Activated naive CD8-positive, alpha-beta T cell treated with anti-CD3 and anti-CD28 coated beads, Interleukin-2, amount 50 U/mL, for 24 hours (primary cell): ENCODE measurements at regions not wholly inside any gene's neighbourhood (a gene's known extent, or its start where the extent isn't known, plus 50 kb on each side); places are given as distances from the start of the nearest gene placed in this dataset.

Experiments used
- ATAC-seq: fragments of 150-1000 bp; cut with Tn5 transposase; one replicate; pipeline ENCODE4 v1.10.0; 2021
- DNase-seq: peaks from one replicate; pipeline ENCODE4 v3.0.0; 2021
- H3K27ac Mint-ChIP-seq: one replicate; pipeline ENCODE4 v1.8.0; 2021; ENCODE audit warnings: mild to moderate bottlenecking, mixed read lengths
- H3K27me3 Mint-ChIP-seq: one replicate; pipeline ENCODE4 v1.8.0; 2021; ENCODE audit warnings: mixed read lengths
- H3K36me3 Mint-ChIP-seq: one replicate; pipeline ENCODE4 v1.8.0; 2021; ENCODE audit warnings: low read depth, mixed read lengths
- H3K4me1 Mint-ChIP-seq: one replicate; pipeline ENCODE4 v1.8.0; 2021; ENCODE audit warnings: mixed read lengths
- H3K4me3 Mint-ChIP-seq: one replicate; pipeline ENCODE4 v1.8.0; 2021; ENCODE audit warnings: mild to moderate bottlenecking, moderate library complexity, mixed read lengths
- H3K9me3 Mint-ChIP-seq: one replicate; pipeline ENCODE4 v1.8.0; 2021; ENCODE audit warnings: mixed read lengths

DNA sequence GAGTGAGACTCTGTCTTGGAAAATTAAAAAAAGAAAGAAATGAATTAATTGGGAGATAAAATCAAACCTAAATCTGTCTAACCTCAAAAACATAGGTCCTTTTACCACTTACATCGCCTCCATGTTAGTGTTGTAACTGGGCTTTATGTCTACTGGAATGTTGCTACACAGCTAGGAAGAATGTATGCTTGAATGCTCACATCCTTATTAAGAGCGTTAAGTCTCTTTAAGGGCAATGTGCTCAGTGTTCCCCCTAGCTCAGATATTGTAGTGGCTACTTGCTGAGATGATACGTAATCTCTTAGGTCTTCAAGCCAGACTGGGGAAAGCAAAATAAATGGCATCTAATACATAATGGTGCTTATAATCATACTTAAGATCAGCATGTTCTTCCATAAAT, 1072.8 kb downstream of the PDHA2 start:
- H3K4me1 Mint-ChIP-seq = no peaks in the 10 kb centered on the region
- no peak for ATAC-seq
- no peak overlapping the region for H3K27ac Mint-ChIP-seq
- H3K9me3 Mint-ChIP-seq = no peaks in the 10 kb centered on the region
- H3K4me3 Mint-ChIP-seq = no peak overlapping the region
- no peak for DNase-seq
- no peaks in the 10 kb centered on the region for H3K36me3 Mint-ChIP-seq
- no peaks in the 10 kb centered on the region for H3K27me3 Mint-ChIP-seq

DNA sequence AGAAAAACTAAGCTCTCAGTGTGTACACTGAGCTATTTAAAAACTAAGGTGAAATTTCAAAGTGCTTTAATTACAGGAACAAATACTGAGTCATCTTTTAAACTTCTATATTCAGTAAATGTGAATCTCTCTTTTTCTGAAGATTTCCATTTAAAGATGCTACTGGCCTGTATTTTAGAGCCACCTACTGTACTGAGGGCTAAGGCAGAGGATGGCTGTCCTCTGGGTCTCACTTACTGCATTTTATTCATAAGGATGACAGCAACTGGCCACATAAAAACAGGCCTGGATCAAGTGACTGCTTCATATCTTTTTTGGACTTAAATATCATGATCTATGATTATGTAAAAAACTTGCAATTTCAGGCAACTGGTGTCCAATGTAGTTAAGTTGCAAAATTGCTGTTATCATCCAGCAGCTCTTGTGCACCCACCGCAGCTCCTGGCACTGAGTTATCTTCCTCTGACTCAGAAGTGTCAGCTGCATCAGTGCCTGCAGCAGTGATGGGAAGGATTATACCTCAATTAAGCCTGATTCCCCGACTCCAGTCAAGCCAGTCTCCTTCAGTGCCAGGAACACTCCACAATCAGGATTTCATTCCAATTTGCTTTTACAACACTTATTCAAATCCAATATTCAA, 1073.7 kb downstream of the PDHA2 start:
- Mint-ChIP-seq H3K9me3 (no peaks in the 10 kb centered on the region), H3K4me3 (no peak overlapping the region), H3K27ac (no peak overlapping the region), H3K4me1 (no peaks in the 10 kb centered on the region), H3K27me3 (no peaks in the 10 kb centered on the region), H3K36me3 (no peaks in the 10 kb centered on the region)
- no peak for ATAC-seq
- DNase-seq = no peak

DNA sequence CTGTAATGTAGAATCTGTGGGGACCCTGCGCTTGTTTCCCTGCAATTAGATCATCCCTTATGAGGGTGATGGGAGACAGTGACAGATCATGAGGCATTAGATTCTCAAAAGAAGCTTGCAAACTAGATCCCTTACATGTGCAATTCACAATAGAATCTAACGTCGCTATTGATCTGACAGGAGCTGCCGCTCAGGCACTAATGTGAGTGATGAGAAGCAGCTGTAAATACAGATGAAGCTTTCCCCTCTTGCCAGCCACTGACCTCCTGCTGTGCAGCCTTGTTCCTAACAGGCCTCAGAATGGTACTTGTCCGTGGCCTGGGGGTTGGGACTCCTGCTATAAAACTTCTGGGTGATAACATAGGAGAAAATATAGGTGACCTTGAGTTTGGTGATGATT, 1076.8 kb downstream of the PDHA2 start:
- no peaks in the 10 kb centered on the region for H3K27me3 Mint-ChIP-seq
- no peak overlapping the region for H3K4me3 Mint-ChIP-seq
- H3K4me1 Mint-ChIP-seq = no peaks in the 10 kb centered on the region
- no peaks in the 10 kb centered on the region for H3K36me3 Mint-ChIP-seq
- peaks cover 8% of the 10 kb centered on the region for H3K9me3 Mint-ChIP-seq
- no peak for DNase-seq
- ATAC-seq = no peak
- H3K27ac Mint-ChIP-seq = no peak overlapping the region

DNA sequence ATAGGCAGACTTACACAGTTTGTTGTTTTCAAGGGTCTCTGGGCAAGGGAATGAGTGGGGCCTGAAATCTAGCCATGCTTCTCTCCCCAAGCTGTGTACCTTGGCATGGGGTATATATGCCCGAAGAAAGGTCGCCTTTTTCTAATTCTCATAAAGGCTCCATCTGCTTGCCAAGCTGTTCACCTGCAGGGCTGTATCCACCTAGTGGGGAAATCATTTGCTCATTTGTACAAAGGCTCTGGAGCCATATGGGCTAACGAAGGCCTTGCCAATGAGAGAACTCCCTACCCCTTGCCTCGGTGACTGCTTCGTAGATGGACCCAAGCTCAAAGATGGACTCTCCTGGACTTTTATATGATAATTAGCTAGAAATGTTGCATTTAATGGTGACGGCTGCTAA, 1097.0 kb downstream of the PDHA2 start:
- no peaks in the 10 kb centered on the region for H3K4me1 Mint-ChIP-seq
- H3K27ac Mint-ChIP-seq = no peak overlapping the region
- DNase-seq = no peak
- H3K4me3 Mint-ChIP-seq = no peak overlapping the region
- ATAC-seq = no peak
- H3K36me3 Mint-ChIP-seq = no peaks in the 10 kb centered on the region
- H3K27me3 Mint-ChIP-seq = no peaks in the 10 kb centered on the region
- H3K9me3 Mint-ChIP-seq = peaks cover 3% of the 10 kb centered on the region

DNA sequence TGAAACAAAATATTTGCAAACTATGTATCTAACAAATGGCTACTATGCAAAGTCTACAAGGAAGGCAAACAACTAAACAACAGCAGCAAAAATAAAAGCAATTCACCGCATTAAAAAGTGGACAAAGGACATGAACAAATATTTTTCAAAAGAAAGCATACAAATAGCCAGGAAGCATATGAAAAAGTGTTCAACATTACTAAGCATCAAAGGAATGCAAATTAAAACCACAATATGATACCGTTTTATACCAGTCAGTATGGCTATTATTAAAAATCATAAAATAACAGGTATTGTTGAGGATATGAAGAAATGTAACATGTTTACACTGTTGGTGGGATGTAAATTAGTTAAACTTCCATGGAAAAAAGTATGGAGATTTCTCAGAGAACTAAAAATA, 1106.7 kb downstream of the PDHA2 start:
- Mint-ChIP-seq H3K27ac (no peak overlapping the region), H3K27me3 (no peaks in the 10 kb centered on the region), H3K4me1 (no peaks in the 10 kb centered on the region), H3K36me3 (no peaks in the 10 kb centered on the region), H3K9me3 (peaks cover 5% of the 10 kb centered on the region), H3K4me3 (no peak overlapping the region)
- no peak for ATAC-seq
- DNase-seq = no peak

DNA sequence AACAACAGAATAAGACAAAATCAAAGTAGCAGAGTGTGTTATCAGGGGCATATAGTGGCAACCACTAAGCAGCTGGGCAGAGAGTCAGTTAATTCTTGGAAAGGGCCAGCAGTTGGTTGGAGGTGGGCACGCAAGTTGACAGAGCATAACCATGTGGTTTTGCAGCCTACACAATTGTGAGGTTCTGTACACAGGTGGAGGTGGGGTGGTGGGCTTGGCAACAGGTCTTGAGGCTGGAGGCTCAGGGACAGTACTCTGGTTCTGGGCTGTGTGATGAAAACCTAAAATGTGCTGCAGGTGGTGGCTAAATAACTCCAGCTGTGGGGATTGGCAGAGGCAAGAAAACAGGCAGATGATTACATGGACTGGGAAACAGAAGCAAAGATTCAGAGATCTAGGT, 1112.7 kb downstream of the PDHA2 start:
- H3K36me3 Mint-ChIP-seq = no peaks in the 10 kb centered on the region
- H3K9me3 Mint-ChIP-seq = peaks cover 5% of the 10 kb centered on the region
- H3K27ac Mint-ChIP-seq = no peak overlapping the region
- no peaks in the 10 kb centered on the region for H3K4me1 Mint-ChIP-seq
- no peak for ATAC-seq
- no peak overlapping the region for H3K4me3 Mint-ChIP-seq
- no peak for DNase-seq
- H3K27me3 Mint-ChIP-seq = no peaks in the 10 kb centered on the region

DNA sequence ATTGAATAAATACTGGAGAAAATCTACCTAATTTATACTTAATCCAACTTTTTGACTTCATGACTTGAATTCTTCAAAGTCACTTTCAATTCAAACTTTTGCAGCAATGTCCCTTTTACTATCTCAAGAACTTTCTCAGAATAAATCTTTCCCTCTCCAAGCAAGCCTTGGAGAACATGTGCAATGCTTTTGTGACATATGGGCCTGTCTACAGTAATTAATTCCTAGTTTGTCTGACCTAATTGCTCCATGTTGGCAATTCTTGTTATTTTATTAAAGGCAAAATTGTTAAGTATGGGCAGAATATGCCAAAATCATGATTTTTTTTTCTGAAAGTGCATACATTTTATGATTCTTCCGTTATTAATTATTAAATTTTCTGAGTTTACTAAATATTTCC, 1115.3 kb downstream of the PDHA2 start:
- ATAC-seq = no peak

DNA sequence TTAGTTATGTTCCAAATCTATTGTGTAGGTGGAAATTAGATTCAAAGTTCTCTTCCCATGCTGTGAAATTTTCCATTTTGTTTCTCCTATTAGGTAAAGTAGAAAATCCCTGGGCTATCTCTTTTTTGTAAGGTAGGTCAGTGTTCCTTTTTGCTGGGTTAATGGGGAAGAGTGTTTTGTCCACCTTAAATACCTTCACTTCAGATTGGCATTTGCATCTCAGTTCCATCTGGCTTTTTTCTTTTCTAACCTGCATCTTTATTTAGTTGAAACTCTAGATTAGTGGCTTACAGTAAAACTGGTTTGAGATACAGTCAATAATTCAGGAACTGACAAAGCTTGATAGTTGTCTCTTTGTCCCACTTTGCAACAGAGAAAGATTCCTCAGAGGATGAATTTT, 1115.8 kb downstream of the PDHA2 start:
- H3K36me3 Mint-ChIP-seq = no peaks in the 10 kb centered on the region
- H3K27ac Mint-ChIP-seq = no peak overlapping the region
- no peaks in the 10 kb centered on the region for H3K27me3 Mint-ChIP-seq
- ATAC-seq (no peak), DNase-seq (no peak)
- H3K9me3 Mint-ChIP-seq = peaks cover 5% of the 10 kb centered on the region
- H3K4me3 Mint-ChIP-seq = no peak overlapping the region
- H3K4me1 Mint-ChIP-seq = no peaks in the 10 kb centered on the region

More for the DNA sequence above, 1115.3 kb downstream of the PDHA2 start:
- no peaks in the 10 kb centered on the region for H3K4me1 Mint-ChIP-seq
- H3K27me3 Mint-ChIP-seq = no peaks in the 10 kb centered on the region
- no peak overlapping the region for H3K4me3 Mint-ChIP-seq
- no peaks in the 10 kb centered on the region for H3K36me3 Mint-ChIP-seq
- no peak overlapping the region for H3K27ac Mint-ChIP-seq
- no peak for DNase-seq
- peaks cover 5% of the 10 kb centered on the region for H3K9me3 Mint-ChIP-seq

DNA sequence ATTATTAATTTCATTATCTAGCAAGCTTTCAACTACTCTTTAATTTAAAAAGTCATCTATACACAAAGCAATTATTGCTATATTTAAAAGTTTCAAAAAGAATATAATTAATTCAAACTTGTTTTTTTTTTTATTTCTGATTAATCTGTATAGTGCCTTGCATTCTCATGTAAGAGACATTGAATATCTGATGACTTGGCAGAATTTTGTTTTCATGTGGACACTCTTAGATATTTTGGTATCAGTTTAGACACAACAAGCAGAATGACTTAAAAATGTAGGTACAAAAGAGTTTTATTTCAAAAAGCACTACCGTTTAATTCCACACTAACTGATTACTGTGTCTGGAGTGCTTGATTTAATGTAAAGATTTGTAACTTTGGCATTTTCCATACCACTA, 1129.6 kb downstream of the PDHA2 start:
- ATAC-seq = no peak
- H3K27me3 Mint-ChIP-seq = no peaks in the 10 kb centered on the region
- H3K4me3 Mint-ChIP-seq = no peak overlapping the region
- no peaks in the 10 kb centered on the region for H3K36me3 Mint-ChIP-seq
- H3K27ac Mint-ChIP-seq = no peak overlapping the region
- peaks cover 11% of the 10 kb centered on the region for H3K9me3 Mint-ChIP-seq
- H3K4me1 Mint-ChIP-seq = no peaks in the 10 kb centered on the region
- DNase-seq = no peak

DNA sequence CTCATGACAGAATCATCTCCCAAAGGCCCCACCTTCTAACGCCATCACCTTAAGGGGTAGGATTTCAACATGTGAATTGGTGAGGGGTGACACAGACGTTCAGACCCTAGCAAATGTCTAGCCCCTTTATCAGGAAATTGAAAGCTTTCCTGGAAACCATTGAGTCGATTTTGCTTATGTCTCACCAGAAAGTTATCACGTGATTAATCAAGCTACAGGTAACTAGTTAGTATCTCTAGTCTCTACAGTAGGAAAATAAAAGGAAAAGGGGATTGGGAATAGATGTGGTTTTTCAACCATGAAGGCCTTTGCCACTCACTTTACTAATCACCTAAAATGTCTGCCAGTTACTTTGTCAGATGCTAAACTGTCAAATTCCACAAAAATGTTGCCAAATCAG, 1133.0 kb downstream of the PDHA2 start:
- no peak overlapping the region for H3K27ac Mint-ChIP-seq
- peaks cover 14% of the 10 kb centered on the region for H3K9me3 Mint-ChIP-seq
- H3K36me3 Mint-ChIP-seq = no peaks in the 10 kb centered on the region

DNA sequence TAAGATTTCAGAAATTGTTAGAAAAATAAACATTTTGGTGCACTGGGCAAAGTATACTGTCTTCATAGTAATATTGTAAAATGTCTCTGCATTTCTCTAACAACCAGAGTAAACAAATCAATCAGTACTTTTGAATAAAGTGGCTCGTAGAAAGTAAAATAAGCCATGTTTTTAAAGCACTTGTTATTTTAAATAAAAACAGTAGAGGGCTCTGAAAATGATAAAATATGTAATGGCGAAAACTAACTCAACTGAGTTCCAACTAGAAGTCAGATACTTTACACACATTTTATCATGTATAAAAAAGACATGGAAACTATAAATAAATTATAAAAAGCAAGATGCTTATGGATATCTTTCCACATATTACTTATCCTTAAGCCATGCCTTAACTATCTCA, 1134.4 kb downstream of the PDHA2 start:
- Mint-ChIP-seq H3K9me3 (peaks cover 14% of the 10 kb centered on the region), H3K27me3 (no peaks in the 10 kb centered on the region), H3K4me1 (no peaks in the 10 kb centered on the region), H3K36me3 (no peaks in the 10 kb centered on the region), H3K4me3 (no peak overlapping the region), H3K27ac (no peak overlapping the region)
- DNase-seq = no peak
- ATAC-seq = no peak

More for the DNA sequence above, 1133.0 kb downstream of the PDHA2 start:
- DNase-seq = no peak
- Mint-ChIP-seq H3K4me1 (no peaks in the 10 kb centered on the region), H3K27me3 (no peaks in the 10 kb centered on the region), H3K4me3 (no peak overlapping the region)
- no peak for ATAC-seq

DNA sequence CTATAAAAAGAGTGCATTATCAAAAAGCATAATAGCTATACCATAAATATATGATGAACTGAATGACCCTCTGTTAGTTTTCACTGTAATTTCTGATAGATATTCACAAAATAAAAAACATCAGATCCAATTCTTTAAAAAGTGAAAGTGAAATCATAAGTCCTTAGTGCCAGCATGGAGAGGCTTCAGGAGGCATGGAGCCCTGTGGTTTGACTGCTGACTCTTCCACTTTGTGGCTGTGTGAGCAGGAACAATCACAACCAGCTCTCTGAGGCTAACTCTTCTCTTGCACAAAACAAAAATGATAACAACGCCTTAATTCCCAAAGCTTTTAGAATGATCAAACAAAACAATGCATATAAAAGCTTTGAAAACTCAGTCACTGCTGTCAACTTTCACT, 1143.9 kb downstream of the PDHA2 start:
- no peaks in the 10 kb centered on the region for H3K36me3 Mint-ChIP-seq
- H3K4me3 Mint-ChIP-seq = no peak overlapping the region
- DNase-seq (no peak), ATAC-seq (no peak)
- H3K9me3 Mint-ChIP-seq = peaks cover 11% of the 10 kb centered on the region
- H3K27me3 Mint-ChIP-seq = no peaks in the 10 kb centered on the region
- H3K4me1 Mint-ChIP-seq = no peaks in the 10 kb centered on the region
- no peak overlapping the region for H3K27ac Mint-ChIP-seq

DNA sequence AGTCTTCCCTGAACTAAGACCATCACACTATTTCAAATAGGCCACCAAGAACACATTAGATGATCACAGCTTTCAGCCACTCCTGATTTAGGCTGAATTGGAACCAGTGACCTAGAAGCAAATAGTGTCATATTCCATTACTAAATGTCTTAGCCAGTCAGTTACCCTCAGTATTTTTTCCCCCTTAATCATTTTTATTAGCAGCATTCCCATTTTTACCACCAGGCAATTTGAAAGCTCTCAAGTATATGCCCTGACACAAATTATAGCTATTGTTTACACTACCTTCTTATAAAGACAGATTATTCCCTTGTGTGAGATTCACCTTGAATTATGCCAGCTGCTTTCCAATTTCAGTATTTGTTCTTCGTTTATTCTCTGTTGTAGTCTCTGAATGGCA, 1146.9 kb downstream of the PDHA2 start:
- H3K9me3 Mint-ChIP-seq = peaks cover 6% of the 10 kb centered on the region
- ATAC-seq (no peak), DNase-seq (no peak)
- H3K27ac Mint-ChIP-seq = no peak overlapping the region
- no peaks in the 10 kb centered on the region for H3K27me3 Mint-ChIP-seq
- H3K4me3 Mint-ChIP-seq = no peak overlapping the region
- no peaks in the 10 kb centered on the region for H3K4me1 Mint-ChIP-seq
- no peaks in the 10 kb centered on the region for H3K36me3 Mint-ChIP-seq

DNA sequence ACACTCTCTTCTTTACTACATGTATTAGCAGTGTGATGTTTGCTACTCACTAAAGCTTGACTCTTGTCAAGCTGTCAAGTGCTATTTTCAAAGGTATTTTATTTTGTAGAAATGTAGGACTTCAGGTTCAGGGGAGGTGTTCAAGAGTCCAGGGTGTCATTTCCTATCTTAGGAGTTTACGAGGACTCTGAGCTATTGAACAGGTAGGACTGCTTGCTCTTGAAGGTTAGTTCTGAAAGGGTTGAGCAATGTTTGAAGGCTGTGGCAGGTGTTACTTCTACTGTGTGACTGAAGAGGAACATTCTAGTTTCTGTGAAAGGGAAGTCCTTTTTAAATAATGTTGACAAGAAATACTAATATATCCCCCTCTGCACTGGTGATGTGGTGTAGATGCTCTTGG, 1151.2 kb downstream of the PDHA2 start:
- no peaks in the 10 kb centered on the region for H3K4me1 Mint-ChIP-seq
- no peaks in the 10 kb centered on the region for H3K36me3 Mint-ChIP-seq
- no peaks in the 10 kb centered on the region for H3K27me3 Mint-ChIP-seq
- DNase-seq = no peak
- no peak overlapping the region for H3K4me3 Mint-ChIP-seq
- no peak for ATAC-seq
- peaks cover 6% of the 10 kb centered on the region for H3K9me3 Mint-ChIP-seq
- no peak overlapping the region for H3K27ac Mint-ChIP-seq

DNA sequence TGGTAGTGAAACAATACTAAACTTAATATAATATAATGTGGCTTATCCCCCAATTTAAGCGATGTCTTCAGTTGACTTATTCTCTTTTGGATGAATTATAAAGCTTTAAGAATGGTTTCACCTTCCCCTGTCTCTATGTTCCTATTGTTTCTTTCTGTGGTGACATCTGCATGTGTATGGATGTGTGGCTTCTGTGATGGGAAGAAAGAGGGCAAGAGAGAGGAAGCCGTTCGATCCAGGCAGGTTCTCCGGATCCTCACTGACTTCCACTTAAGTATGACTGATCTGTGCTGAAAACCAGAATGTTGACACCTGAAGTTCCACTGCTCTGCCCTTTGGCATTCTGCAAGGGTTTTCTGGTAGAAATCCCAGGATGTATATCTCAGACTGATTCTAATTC, 1150.8 kb downstream of the STPG2 start:
- no peak for ATAC-seq
- Mint-ChIP-seq H3K9me3 (peaks cover 6% of the 10 kb centered on the region), H3K27ac (no peak overlapping the region), H3K36me3 (no peaks in the 10 kb centered on the region), H3K4me1 (no peaks in the 10 kb centered on the region), H3K27me3 (no peaks in the 10 kb centered on the region), H3K4me3 (no peak overlapping the region)
- DNase-seq = no peak

DNA sequence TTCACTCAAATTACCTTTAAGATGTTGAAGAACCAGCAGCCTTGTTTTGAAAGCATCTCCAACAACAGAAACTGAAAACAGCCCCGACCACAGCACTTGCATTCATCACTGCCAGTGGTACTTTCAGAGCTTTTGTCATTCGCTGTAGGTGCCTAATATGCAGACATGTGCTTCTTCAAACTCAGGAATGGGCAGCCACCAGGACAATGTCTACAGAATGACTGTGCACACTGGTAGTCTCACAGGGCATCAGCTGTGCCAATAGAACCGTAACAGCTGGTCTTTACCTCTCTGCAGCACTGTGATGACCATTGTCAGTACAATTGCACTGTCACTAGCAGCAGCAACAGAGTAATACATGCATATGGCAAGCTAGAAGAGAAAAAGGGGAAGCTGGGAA, 1149.7 kb downstream of the STPG2 start:
- no peak for DNase-seq
- Mint-ChIP-seq H3K27me3 (no peaks in the 10 kb centered on the region), H3K4me3 (no peak overlapping the region), H3K4me1 (no peaks in the 10 kb centered on the region), H3K27ac (no peak overlapping the region), H3K9me3 (peaks cover 6% of the 10 kb centered on the region), H3K36me3 (no peaks in the 10 kb centered on the region)
- no peak for ATAC-seq
